Stimulated activated CD8-positive, alpha-beta memory T cell treated with anti-CD3 and anti-CD28 coated beads, Interleukin-4, amount 100 ng/mL, for 4 hours (primary cell): ENCODE measurements at regions not wholly inside any gene's neighbourhood (a gene's known extent, or its start where the extent isn't known, plus 50 kb on each side); places are given as distances from the start of the nearest gene placed in this dataset.

Experiments
- DNase-seq, 2 donors: peaks; one replicate each; pipeline ENCODE4 v3.0.0-alpha.2; 2020; ENCODE audit warnings: low read depth in 2 of 2, low spot score in 1 of 2

GRCh38 chr2:48251437-48252148 lies 62.9 kb upstream of the FOXN2 start:
- DNase-seq: no peak

GRCh38 chr2:48253301-48253700 lies 61.2 kb upstream of the FOXN2 start:
- no peak for DNase-seq

GRCh38 chr2:48254839-48255238 lies 59.6 kb upstream of the FOXN2 start:
- no peak for DNase-seq

GRCh38 chr2:48257456-48257855 lies 57.0 kb upstream of the FOXN2 start:
- no peak for DNase-seq

- no peak for DNase-seq
Observed at GRCh38 chr2:48258481-48259149, 55.9 kb upstream of the FOXN2 start.

GRCh38 chr2:48259811-48260210 lies 54.7 kb upstream of the FOXN2 start:
- no peak for DNase-seq

- no peak for DNase-seq
Observed at GRCh38 chr2:48264627-48265026, 49.9 kb upstream of the FOXN2 start.
